ENCODE measurements at regions not wholly inside any gene's neighbourhood (a gene's known extent, or its start where the extent isn't known, plus 50 kb on each side); places are given as distances from the start of the nearest gene placed in this dataset.

GRCh38 chr12:23174917-23175316 is 549.9 kb downstream of the ETNK1 start:
- Histone ChIP-seq H3K79me2 (replicated peaks; ENCODE audit: insufficient read depth, low read length) (no peaks in the 10 kb centered on the region), H3F3A (ENCODE audit: insufficient read depth, low read length, poor library complexity, severe bottlenecking) (no peaks in the 10 kb centered on the region), H3K9me2 (ENCODE audit: insufficient read depth, low read length) (no peaks in the 10 kb centered on the region)

DNA sequence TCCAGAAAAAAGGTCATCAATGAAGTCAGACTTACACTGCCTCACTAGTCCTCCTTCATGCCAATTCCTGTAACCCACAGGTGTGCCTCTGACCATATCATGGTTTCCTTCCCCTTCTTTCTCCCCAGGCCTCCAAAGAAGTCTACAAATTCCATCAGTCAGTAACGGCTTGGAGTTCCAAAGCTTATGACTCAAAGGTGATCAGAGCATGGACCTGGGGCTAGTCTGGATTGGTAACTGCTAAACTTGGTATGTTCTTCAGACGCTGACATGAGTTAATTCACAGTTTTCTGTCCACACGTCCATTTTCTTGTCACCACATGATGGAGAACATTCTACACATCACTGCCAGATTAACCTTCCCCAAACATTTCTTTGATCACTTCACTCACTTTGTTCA is 560.4 kb downstream of the ETNK1 start:
- H4K20me1 ChIP-seq (ENCODE audit: insufficient read depth): no peaks in the 10 kb centered on the region
- no peaks in the 10 kb centered on the region for H3F3A ChIP-seq (ENCODE audit: insufficient read depth, low read length, poor library complexity, severe bottlenecking)
- TF ChIP-seq EZH2 (IDR thresholded peaks at IDR 0.05; ENCODE audit: borderline replicate concordance, insufficient read depth, low read length, poor library complexity, severe bottlenecking) (no peak), EP300 (conservative IDR thresholded peaks at IDR 0.05; ENCODE audit: poor library complexity, severe bottlenecking) (no peak), POLR2AphosphoS5 (IDR thresholded peaks at IDR 0.05) (no peak), TAF1 (IDR thresholded peaks at IDR 0.05; ENCODE audit: low read depth) (no peak), MXI1 (conservative IDR thresholded peaks at IDR 0.05; ENCODE audit: poor library complexity, severe bottlenecking) (no peak), REST (IDR thresholded peaks at IDR 0.05; ENCODE audit: borderline replicate concordance) (no peak), RAD21 (conservative IDR thresholded peaks at IDR 0.05) (no peak), SMC3 (conservative IDR thresholded peaks at IDR 0.05; ENCODE audit: poor library complexity) (no peak)
- TF ChIP-seq, protein P1, sequence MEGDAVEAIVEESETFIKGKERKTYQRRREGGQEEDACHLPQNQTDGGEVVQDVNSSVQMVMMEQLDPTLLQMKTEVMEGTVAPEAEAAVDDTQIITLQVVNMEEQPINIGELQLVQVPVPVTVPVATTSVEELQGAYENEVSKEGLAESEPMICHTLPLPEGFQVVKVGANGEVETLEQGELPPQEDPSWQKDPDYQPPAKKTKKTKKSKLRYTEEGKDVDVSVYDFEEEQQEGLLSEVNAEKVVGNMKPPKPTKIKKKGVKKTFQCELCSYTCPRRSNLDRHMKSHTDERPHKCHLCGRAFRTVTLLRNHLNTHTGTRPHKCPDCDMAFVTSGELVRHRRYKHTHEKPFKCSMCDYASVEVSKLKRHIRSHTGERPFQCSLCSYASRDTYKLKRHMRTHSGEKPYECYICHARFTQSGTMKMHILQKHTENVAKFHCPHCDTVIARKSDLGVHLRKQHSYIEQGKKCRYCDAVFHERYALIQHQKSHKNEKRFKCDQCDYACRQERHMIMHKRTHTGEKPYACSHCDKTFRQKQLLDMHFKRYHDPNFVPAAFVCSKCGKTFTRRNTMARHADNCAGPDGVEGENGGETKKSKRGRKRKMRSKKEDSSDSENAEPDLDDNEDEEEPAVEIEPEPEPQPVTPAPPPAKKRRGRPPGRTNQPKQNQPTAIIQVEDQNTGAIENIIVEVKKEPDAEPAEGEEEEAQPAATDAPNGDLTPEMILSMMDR (IDR thresholded peaks at IDR 0.05; ENCODE audit: poor library complexity, severe bottlenecking): no peak
- H3K9ac ChIP-seq (ENCODE audit: low read length): no peak overlapping the region
- no peaks in the 10 kb centered on the region for H3K27me3 ChIP-seq (ENCODE audit: insufficient read depth, low read depth, low read length)
- no peak overlapping the region for H2AFZ ChIP-seq (ENCODE audit: low read depth, low read length)
- no peak overlapping the region for H3K4me3 ChIP-seq (ENCODE audit: low read length)
- no peaks in the 10 kb centered on the region for H3K9me3 ChIP-seq (ENCODE audit: low read length)
- no peak overlapping the region for H3K27ac ChIP-seq (ENCODE audit: low read length)
- H3K9me2 ChIP-seq (ENCODE audit: insufficient read depth, low read length): no peaks in the 10 kb centered on the region
- no peaks in the 10 kb centered on the region for H3K79me2 ChIP-seq (replicated peaks; ENCODE audit: insufficient read depth, low read length)
- H3K36me3 ChIP-seq (ENCODE audit: insufficient read depth, low read length): no peaks in the 10 kb centered on the region
- no peak overlapping the region for H3K4me2 ChIP-seq (ENCODE audit: low read length)

More at GRCh38 chr12:23174917-23175316, 549.9 kb downstream of the ETNK1 start:
- H3K27me3 ChIP-seq (ENCODE audit: insufficient read depth, low read depth, low read length): no peaks in the 10 kb centered on the region
- no peak overlapping the region for H3K4me3 ChIP-seq (ENCODE audit: low read length)
- H3K27ac ChIP-seq (ENCODE audit: low read length): no peak overlapping the region
- no peak for TF ChIP-seq RAD21 (conservative IDR thresholded peaks at IDR 0.05)
- TF ChIP-seq EZH2 (IDR thresholded peaks at IDR 0.05; ENCODE audit: borderline replicate concordance, insufficient read depth, low read length, poor library complexity, severe bottlenecking): no peak
- no peak for TF ChIP-seq SMC3 (conservative IDR thresholded peaks at IDR 0.05; ENCODE audit: poor library complexity)
- no peak for TF ChIP-seq TAF1 (IDR thresholded peaks at IDR 0.05; ENCODE audit: low read depth)
- TF ChIP-seq, protein P1 (IDR thresholded peaks at IDR 0.05; ENCODE audit: poor library complexity, severe bottlenecking): no peak
- no peak for TF ChIP-seq MXI1 (conservative IDR thresholded peaks at IDR 0.05; ENCODE audit: poor library complexity, severe bottlenecking)
- no peak for TF ChIP-seq EP300 (conservative IDR thresholded peaks at IDR 0.05; ENCODE audit: poor library complexity, severe bottlenecking)
- no peak for TF ChIP-seq REST (IDR thresholded peaks at IDR 0.05; ENCODE audit: borderline replicate concordance)
- TF ChIP-seq POLR2AphosphoS5 (IDR thresholded peaks at IDR 0.05): no peak
- no peak overlapping the region for H2AFZ ChIP-seq (ENCODE audit: low read depth, low read length)
- H3K9ac ChIP-seq (ENCODE audit: low read length): no peak overlapping the region
- no peak overlapping the region for H3K4me2 ChIP-seq (ENCODE audit: low read length)
- no peaks in the 10 kb centered on the region for H3K36me3 ChIP-seq (ENCODE audit: insufficient read depth, low read length)
- no peaks in the 10 kb centered on the region for H4K20me1 ChIP-seq (ENCODE audit: insufficient read depth)
- no peaks in the 10 kb centered on the region for H3K9me3 ChIP-seq (ENCODE audit: low read length)

Measured in neural cell (in vitro differentiated cells).